T follicular helper cell (primary cell): ENCODE measurements at regions not wholly inside any gene's neighbourhood (a gene's known extent, or its start where the extent isn't known, plus 50 kb on each side); places are given as distances from the start of the nearest gene placed in this dataset.
"Not testable (repeated sequence)": the region's sequence is repeated elsewhere in the genome, so short reads cannot be mapped to it uniquely, and the experiment has no call there.

Experiments used
- DNase-seq: peaks from one replicate; pipeline ENCODE4 v3.0.0-alpha.2; 2020; ENCODE audit warnings: low read depth

GRCh38 chr3:10665592-10665991, 150.4 kb upstream of the SLC6A11 start:
- no peak for DNase-seq

DNA sequence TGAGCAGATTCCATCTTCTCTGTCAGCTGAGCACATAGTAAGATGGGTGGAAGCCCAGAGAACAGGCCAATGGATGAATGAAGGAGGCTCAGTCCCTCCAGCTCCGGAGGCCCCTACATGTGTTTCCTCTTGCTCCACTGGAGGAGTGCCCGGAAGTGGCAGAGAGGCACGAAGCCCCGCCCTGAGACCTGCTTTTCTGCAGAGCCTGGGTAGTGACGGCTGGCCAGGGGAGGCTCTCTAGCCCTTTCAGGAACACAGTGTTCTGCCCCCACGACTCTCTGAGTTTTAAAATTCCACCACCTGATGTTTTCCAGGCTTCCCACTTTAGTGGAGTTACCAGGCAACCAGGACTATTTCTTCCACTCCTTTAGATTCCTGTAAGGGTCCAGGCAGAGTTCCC, 149.4 kb upstream of the SLC6A11 start:
- DNase-seq = no peak

- DNase-seq = no peak
Measured at GRCh38 chr3:10667269-10667668, 148.8 kb upstream of the SLC6A11 start.

- no peak for DNase-seq
Measured at GRCh38 chr3:10667901-10668476, 148.0 kb upstream of the SLC6A11 start.

GRCh38 chr3:10669490-10670048, 146.5 kb upstream of the SLC6A11 start:
- DNase-seq = no peak

DNA sequence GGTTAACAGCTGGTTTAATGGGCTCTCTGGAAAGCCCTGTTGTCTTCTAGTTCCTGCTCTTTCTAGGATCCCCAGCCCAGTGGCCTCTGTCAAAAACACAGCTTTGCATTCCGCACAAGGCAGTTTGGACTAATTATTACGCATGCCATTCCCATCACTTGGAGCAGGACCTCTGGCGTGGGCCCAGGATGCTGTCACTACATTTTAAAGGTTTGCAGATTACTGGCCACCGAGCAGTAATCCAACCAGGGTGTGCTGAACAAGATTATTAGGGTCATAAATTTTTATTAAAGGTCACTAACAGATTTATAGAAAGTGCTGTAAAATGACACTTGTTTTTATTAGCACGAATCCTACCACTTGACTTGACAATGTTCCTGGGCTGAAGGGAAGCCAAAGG, 143.6 kb upstream of the SLC6A11 start:
- no peak for DNase-seq

GRCh38 chr3:10674578-10674977, 141.4 kb upstream of the SLC6A11 start:
- DNase-seq = no peak

GRCh38 chr3:10676905-10677304, 139.1 kb upstream of the SLC6A11 start:
- no peak for DNase-seq

GRCh38 chr3:10678796-10679376, 137.1 kb upstream of the SLC6A11 start:
- DNase-seq = no peak

DNA sequence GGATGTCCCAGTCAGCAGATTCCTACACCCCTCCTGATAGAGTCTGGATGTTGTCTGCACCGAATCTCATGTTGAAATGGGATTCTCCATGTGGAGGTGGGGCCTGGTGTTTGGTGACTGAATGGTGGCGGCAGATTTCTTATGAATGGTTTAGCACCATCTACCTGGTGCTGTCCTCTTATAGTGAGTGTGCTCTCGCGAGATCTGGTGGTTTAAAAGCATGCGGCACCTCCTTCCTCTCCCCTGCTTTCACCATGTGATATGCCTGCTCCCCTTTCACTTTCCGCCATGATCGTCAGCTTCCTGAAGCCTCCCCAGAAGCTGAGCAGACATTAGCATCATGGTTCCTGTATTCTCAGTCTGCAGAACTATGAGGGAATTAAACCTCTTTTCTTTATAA, 135.2 kb upstream of the SLC6A11 start:
- DNase-seq = no peak

GRCh38 chr3:10682692-10683091, 133.3 kb upstream of the SLC6A11 start:
- no peak for DNase-seq

DNA sequence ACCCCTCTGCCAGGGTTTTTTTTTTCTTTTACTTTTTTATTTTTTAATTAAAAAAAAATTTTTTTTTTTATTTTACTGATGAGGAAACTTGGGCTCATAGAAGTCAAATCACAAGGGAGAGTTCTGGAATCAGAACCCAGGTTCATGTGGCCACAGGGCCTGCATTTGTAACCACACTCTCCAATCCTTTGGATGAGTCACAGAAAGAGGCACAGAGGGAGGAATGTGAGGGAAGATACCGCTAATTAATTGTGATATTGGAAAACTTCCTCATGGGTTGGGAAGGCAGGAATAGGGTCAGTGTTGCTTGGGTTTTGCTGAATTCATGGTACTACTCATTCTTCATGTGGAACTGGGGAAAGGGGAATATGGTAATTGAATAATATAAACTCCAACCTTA, 132.9 kb upstream of the SLC6A11 start:
- DNase-seq = no peak

GRCh38 chr3:10688126-10688525, 127.9 kb upstream of the SLC6A11 start:
- no peak for DNase-seq

DNA sequence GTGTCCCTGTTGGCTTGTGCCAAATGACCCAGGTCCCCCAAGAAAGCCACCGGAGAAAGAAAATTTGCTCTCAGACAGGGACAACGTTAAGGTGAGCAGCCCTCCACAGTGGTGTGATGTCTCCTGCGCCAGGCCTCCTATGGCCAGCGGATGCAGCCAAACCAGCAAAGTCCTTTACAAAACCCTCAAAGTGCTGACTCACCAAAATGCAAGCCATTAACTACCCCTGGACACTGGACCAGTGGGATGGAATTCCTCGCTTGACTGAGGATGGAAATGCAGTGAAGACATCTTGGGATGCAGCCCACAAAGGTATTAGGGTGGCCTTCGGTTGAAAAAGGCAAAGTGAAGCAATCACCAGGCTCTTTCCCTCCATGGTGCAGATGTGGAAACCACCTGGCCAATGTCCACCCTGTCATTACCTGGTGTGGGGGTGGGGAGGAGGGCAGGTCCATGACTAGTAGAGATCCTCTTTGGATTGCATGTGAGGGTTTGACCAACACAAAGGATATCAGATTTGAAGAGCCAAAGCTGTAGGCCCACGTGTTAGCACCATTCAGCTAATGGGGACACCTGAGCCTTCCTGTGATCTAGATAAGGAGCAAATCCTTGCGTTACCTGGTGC, 127.4 kb upstream of the SLC6A11 start:
- no peak for DNase-seq

GRCh38 chr3:10692039-10692622, 123.9 kb upstream of the SLC6A11 start:
- DNase-seq = no peak

- DNase-seq = no peak
Measured at GRCh38 chr3:10693457-10693856, 122.6 kb upstream of the SLC6A11 start.

DNA sequence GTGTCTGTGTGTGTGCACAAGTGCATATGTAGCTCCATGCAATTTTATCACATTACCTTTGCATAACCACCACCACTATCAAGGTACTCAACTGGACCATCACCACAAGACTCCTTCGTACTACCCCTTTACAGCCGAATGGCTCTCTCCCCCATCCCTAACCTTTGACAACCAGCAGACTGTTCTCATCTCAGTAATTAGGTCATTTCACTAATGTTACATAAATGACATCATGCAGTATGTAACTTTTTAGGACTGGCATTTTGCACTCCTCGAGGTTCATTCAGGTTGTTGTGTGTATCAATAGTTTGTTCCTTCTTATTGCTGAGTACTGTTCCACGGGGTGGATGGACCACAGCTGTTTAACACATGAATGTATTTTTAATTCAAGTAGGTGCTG, 121.8 kb upstream of the SLC6A11 start:
- DNase-seq = no peak

GRCh38 chr3:10695186-10695585, 120.8 kb upstream of the SLC6A11 start:
- not testable (repeated sequence) for DNase-seq

- no peak for DNase-seq
Measured at GRCh38 chr3:10695595-10696285, 120.3 kb upstream of the SLC6A11 start.

GRCh38 chr3:10697918-10698317, 118.1 kb upstream of the SLC6A11 start:
- no peak for DNase-seq

DNA sequence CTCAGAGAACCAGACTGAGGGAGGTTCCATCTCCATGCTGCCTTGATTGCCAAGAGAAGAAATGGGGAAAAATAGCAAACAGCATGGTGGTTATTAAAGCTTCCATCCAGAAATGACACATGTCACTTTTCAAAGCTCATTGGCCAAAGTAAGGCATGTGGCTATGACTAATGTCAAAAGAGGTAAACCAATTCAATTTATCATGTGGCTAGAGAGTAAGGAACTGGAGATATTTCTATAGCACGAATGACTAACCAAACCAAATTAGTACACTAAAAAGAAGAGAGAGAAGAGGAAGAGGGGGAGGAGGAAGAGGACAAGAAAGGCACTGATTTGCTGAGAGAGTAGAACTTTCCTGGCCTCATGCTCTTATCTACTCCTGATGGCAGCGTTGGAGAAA, 115.2 kb upstream of the SLC6A11 start:
- no peak for DNase-seq

GRCh38 chr3:10702961-10703740, 112.9 kb upstream of the SLC6A11 start:
- DNase-seq = no peak
